Endodermal cell (in vitro differentiated cells): ENCODE measurements at regions not wholly inside any gene's neighbourhood (a gene's known extent, or its start where the extent isn't known, plus 50 kb on each side); places are given as distances from the start of the nearest gene placed in this dataset.

Experiments
- DNase-seq: peaks from one replicate; pipeline ENCODE4 v3.0.0-alpha.2; 2017
- H3K27ac ChIP-seq: 2 replicates; pipeline ENCODE4 v1.5.1; 2013; ENCODE audit warnings: mild to moderate bottlenecking, low read depth, low read length, moderate library complexity
- H3K27me3 ChIP-seq: 2 replicates; pipeline ENCODE4 v1.6.1; 2013; ENCODE audit warnings: mild to moderate bottlenecking, low read length, moderate library complexity; ENCODE audit not compliant: insufficient read depth, control insufficient read depth, poor library complexity, severe bottlenecking
- H3K36me3 ChIP-seq: 2 replicates; pipeline ENCODE4 v1.7.0; 2013; ENCODE audit warnings: mild to moderate bottlenecking, low read length, moderate library complexity; ENCODE audit not compliant: control insufficient read depth, insufficient read depth
- H3K4me1 ChIP-seq: one replicate; pipeline ENCODE4 v1.7.0; 2013; ENCODE audit warnings: low read length; ENCODE audit not compliant: control insufficient read depth, insufficient read depth
- H3K4me3 ChIP-seq: 2 replicates; pipeline ENCODE4 v1.5.1; 2013; ENCODE audit warnings: mild to moderate bottlenecking, low read length, moderate library complexity
- H3K9ac ChIP-seq: 2 replicates; pipeline ENCODE4 v1.6.1; 2013; ENCODE audit warnings: mild to moderate bottlenecking, low read length, moderate library complexity; ENCODE audit not compliant: poor library complexity, severe bottlenecking; ENCODE audit errors: extremely low read depth
- H3K9me3 ChIP-seq: 2 replicates; pipeline ENCODE4 v1.6.1; 2013; ENCODE audit warnings: mild to moderate bottlenecking, low read length, moderate library complexity; ENCODE audit not compliant: control insufficient read depth
- H3K27ac Mint-ChIP-seq: 2 replicates; pipeline ENCODE4 v1.8.0; 2020; ENCODE audit warnings: mixed read lengths
- H3K27me3 Mint-ChIP-seq: 2 replicates; pipeline ENCODE4 v1.8.0; 2021; ENCODE audit warnings: mild to moderate bottlenecking, mixed read lengths; ENCODE audit not compliant: insufficient read depth
- H3K36me3 Mint-ChIP-seq: 2 replicates; pipeline ENCODE4 v1.8.0; 2020; ENCODE audit warnings: low read depth, mixed read lengths
- H3K4me1 Mint-ChIP-seq: 2 replicates; pipeline ENCODE4 v1.8.0; 2020; ENCODE audit warnings: mixed read lengths
- H3K4me3 Mint-ChIP-seq: 2 replicates; pipeline ENCODE4 v1.8.0; 2020; ENCODE audit warnings: mild to moderate bottlenecking, moderate library complexity, mixed read lengths
- H3K9me3 Mint-ChIP-seq: 2 replicates; pipeline ENCODE4 v1.8.0; 2020; ENCODE audit warnings: mild to moderate bottlenecking, mixed read lengths
- WGBS, 2 experiments: methylation state at CpG; one replicate each; pipeline versions ENCODE4 v1.1.5 to v1.1.7; 2013; ENCODE audit warnings: missing lambda C conversion rate in 2 of 2, mixed read lengths in 1 of 2; ENCODE audit not compliant: insufficient coverage in 1 of 2, insufficient read length in 1 of 2; 5-methylcytosine and 5-hydroxymethylcytosine counted together
- TF ChIP-seq, protein P1 (sequence below): fragments of 200-600 bp; sonication (generic); conservative IDR thresholded peaks from 2 replicates; pipeline ENCODE4 v1.5.0; 2021; ENCODE audit warnings: antibody characterized with exemption, mild to moderate bottlenecking

DNA sequence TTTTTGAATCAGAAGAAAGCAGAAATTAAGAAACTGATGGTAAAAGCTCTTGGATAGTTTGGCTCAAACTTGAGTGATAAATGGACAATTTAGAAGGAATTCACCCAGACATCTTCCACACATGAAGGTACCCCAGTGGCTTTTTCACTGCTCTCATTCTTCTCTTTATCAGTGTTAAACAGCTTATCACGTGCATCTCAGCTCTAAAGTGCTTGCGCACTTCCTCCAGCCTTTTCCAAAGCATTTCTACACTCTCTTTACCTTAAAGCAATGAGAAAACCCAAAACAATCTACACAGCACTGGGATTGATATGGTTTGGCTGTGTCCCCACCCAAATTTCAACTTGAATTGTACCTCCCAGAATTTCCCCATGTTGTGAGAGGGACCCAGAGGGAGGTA, 509.1 kb upstream of the FAT1 start:
- Histone ChIP-seq H3K4me1 (no peaks in the 10 kb centered on the region), H3K9me3 (no peaks in the 10 kb centered on the region), H3K36me3 (no peaks in the 10 kb centered on the region), H3K27me3 (no peaks in the 10 kb centered on the region), H3K9ac (no peak overlapping the region), H3K4me3 (no peak overlapping the region), H3K27ac (no peak overlapping the region)
- Mint-ChIP-seq H3K9me3 (no peaks in the 10 kb centered on the region), H3K4me3 (no peak overlapping the region), H3K4me1 (peaks cover 9% of the 10 kb centered on the region), H3K27ac (peak overlapping the region; percentile 22), H3K27me3 (no peaks in the 10 kb centered on the region), H3K36me3 (no peaks in the 10 kb centered on the region)
- DNase-seq = no peak
- WGBS, 2 experiments = 60 to 66% methylated on average over 1 to 2 of the region's 2 CpGs
- TF ChIP-seq, protein P1, sequence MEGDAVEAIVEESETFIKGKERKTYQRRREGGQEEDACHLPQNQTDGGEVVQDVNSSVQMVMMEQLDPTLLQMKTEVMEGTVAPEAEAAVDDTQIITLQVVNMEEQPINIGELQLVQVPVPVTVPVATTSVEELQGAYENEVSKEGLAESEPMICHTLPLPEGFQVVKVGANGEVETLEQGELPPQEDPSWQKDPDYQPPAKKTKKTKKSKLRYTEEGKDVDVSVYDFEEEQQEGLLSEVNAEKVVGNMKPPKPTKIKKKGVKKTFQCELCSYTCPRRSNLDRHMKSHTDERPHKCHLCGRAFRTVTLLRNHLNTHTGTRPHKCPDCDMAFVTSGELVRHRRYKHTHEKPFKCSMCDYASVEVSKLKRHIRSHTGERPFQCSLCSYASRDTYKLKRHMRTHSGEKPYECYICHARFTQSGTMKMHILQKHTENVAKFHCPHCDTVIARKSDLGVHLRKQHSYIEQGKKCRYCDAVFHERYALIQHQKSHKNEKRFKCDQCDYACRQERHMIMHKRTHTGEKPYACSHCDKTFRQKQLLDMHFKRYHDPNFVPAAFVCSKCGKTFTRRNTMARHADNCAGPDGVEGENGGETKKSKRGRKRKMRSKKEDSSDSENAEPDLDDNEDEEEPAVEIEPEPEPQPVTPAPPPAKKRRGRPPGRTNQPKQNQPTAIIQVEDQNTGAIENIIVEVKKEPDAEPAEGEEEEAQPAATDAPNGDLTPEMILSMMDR = no peak

DNA sequence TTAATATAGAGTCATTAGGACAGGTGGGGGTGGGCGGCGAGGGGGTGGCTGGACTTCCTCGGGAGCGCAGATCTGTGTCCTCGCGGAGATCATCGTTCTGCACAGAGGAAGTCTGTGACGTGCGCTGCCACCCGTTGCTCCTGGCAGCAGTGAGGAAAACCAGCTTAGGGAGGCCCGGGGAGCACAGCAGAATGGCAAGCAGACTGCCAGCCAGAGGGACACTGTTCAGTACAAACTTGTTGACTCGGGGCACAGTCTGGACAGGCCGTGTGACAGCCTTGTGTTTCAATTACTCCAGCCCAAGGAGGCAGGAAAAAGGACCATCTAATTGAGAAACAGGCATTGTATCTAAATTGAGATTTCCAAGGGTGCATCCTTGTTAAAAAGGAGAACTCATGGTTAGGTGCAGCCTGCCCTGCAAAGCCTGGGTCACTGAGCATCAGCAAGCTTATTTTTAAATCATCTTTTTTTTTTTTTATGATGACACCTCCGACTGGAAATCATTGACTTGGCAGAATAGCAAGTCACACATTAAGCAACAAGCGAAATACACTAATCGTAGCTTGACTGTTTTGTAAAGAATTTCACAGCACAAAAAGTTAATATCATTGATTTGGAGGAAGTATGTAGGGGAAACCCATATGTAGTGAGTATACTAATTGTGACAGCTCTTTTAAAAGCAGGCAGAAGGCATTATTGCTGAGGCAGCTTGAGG, 512.0 kb upstream of the FAT1 start:
- no peak for DNase-seq
- no peaks in the 10 kb centered on the region for H3K9me3 Mint-ChIP-seq
- H3K27ac Mint-ChIP-seq = no peak overlapping the region
- no peaks in the 10 kb centered on the region for H3K4me1 ChIP-seq
- no peak overlapping the region for H3K4me3 ChIP-seq
- no peaks in the 10 kb centered on the region for H3K36me3 Mint-ChIP-seq
- H3K9me3 ChIP-seq = no peaks in the 10 kb centered on the region
- peaks cover 9% of the 10 kb centered on the region for H3K4me1 Mint-ChIP-seq
- H3K27me3 ChIP-seq = no peaks in the 10 kb centered on the region
- no peak overlapping the region for H3K9ac ChIP-seq
- no peaks in the 10 kb centered on the region for H3K36me3 ChIP-seq
- no peak overlapping the region for H3K4me3 Mint-ChIP-seq
- no peaks in the 10 kb centered on the region for H3K27me3 Mint-ChIP-seq
- TF ChIP-seq, protein P1 = no peak
- 94% methylated on average over 10 to 16 of the region's 16 CpGs for WGBS, 2 experiments
- H3K27ac ChIP-seq = no peak overlapping the region

DNA sequence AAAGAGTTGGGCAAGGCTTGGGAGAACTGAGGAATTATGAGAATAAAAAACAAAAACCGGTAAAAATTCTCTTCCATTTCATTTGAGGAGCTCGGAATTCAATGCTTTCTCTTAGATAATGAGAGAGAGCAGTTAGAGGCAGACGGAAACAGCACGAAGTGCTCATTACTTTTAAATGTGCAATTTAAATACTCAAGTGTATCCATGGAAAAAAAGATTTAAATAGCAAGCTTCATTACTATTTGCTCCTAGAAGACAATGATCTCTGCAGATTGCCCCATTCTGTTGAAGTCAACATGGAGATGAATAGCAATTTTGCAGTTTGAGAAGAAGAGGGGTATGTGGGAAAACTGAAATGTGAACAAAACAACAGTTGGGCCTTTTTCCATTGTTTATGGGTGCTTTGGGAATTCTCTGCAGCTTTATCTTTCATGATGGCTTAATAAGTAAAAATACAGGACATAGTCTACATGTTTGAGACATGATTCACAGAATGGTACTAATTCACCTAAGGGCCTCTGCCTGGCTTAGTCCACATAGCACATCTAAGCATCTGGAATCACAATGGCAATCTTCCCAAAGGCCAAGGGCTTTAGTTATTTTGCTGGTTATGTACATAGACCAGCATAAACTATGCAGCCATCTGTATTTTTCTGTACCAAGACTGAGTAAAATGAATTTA, 512.7 kb upstream of the FAT1 start:
- no peak overlapping the region for H3K4me3 ChIP-seq
- WGBS, 2 experiments = 90 to 92% methylated on average over 2 to 4 of the region's 4 CpGs
- H3K27ac Mint-ChIP-seq = no peak overlapping the region
- no peak overlapping the region for H3K27ac ChIP-seq
- H3K4me1 Mint-ChIP-seq = peaks cover 9% of the 10 kb centered on the region
- H3K9me3 ChIP-seq = no peaks in the 10 kb centered on the region
- no peak for DNase-seq
- no peaks in the 10 kb centered on the region for H3K27me3 ChIP-seq
- TF ChIP-seq, protein P1 = no peak
- H3K4me3 Mint-ChIP-seq = no peak overlapping the region
- H3K9ac ChIP-seq = no peak overlapping the region
- no peaks in the 10 kb centered on the region for H3K27me3 Mint-ChIP-seq
- H3K9me3 Mint-ChIP-seq = no peaks in the 10 kb centered on the region
- H3K4me1 ChIP-seq = no peaks in the 10 kb centered on the region
- no peaks in the 10 kb centered on the region for H3K36me3 ChIP-seq
- no peaks in the 10 kb centered on the region for H3K36me3 Mint-ChIP-seq
